Lower lobe of right lung (tissue), 2 donors: ENCODE measurements at regions not wholly inside any gene's neighbourhood (a gene's known extent, or its start where the extent isn't known, plus 50 kb on each side); places are given as distances from the start of the nearest gene placed in this dataset.

Experiments
- ATAC-seq, 2 donors: fragments of 200-7000 bp; cut with Tn5 transposase; one replicate each; pipeline ENCODE4 v1.9.1; 2020 to 2022; ENCODE audit warnings: mild to moderate bottlenecking in 2 of 2, moderate library complexity in 2 of 2
- DNase-seq: peaks from one replicate; pipeline ENCODE4 v3.0.0-alpha.2; 2020
- H3K27ac ChIP-seq: fragments of 200-600 bp; one replicate; pipeline ENCODE4 v1.8.0; 2022
- H3K27me3 ChIP-seq: fragments of 200-600 bp; one replicate; pipeline ENCODE4 v1.8.0; 2022; ENCODE audit warnings: low read depth
- H3K36me3 ChIP-seq: fragments of 200-600 bp; one replicate; pipeline ENCODE4 v1.8.0; 2022; ENCODE audit warnings: mild to moderate bottlenecking
- H3K4me1 ChIP-seq: fragments of 200-600 bp; one replicate; pipeline ENCODE4 v1.8.0; 2022
- H3K4me3 ChIP-seq: fragments of 200-600 bp; one replicate; pipeline ENCODE4 v1.8.0; 2022; ENCODE audit warnings: mild to moderate bottlenecking
- H3K9me3 ChIP-seq: fragments of 200-600 bp; one replicate; pipeline ENCODE4 v1.8.0; 2022
- intact Hi-C: fragments of 100-400 bp; cut with DNase I; formaldehyde crosslinking; loops from one replicate; pipeline ENCODE4 v1.11.0; 2022
- TF ChIP-seq, protein P1 (sequence below): fragments of 200-600 bp; IDR thresholded peaks from one replicate; pipeline ENCODE4 v1.8.0; 2022; ENCODE audit warnings: antibody characterized with exemption, mild to moderate bottlenecking
- donor health status: DM: no; HTN: yes; CAD: no; lungs with severe emphysema.

DNA sequence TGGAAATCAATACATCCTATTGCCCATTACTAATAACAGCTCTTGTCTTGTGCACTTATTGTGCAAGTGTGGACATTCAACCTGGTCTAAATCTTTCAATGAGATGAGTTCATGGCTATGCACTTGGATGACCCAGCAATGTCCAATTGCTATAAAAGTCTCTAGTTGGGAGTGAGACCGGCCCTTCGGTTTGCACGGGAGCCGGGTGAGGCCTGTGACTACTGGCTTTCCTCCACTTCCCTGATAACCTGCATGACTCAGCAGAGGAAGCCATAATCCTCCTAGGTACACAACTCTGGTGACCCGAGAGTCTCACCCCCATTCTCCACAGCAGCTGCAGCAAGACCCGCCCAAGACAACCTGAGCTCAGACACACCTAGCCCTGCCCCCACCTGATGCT is 135.9 kb upstream of the PAX6 start:
- ATAC-seq (no peak), DNase-seq (no peak)
- Histone ChIP-seq H3K9me3 (no peaks in the 10 kb centered on the region), H3K27ac (no peak overlapping the region), H3K4me3 (no peak overlapping the region), H3K36me3 (no peaks in the 10 kb centered on the region), H3K4me1 (no peaks in the 10 kb centered on the region), H3K27me3 (no peaks in the 10 kb centered on the region)
- TF ChIP-seq, protein P1, sequence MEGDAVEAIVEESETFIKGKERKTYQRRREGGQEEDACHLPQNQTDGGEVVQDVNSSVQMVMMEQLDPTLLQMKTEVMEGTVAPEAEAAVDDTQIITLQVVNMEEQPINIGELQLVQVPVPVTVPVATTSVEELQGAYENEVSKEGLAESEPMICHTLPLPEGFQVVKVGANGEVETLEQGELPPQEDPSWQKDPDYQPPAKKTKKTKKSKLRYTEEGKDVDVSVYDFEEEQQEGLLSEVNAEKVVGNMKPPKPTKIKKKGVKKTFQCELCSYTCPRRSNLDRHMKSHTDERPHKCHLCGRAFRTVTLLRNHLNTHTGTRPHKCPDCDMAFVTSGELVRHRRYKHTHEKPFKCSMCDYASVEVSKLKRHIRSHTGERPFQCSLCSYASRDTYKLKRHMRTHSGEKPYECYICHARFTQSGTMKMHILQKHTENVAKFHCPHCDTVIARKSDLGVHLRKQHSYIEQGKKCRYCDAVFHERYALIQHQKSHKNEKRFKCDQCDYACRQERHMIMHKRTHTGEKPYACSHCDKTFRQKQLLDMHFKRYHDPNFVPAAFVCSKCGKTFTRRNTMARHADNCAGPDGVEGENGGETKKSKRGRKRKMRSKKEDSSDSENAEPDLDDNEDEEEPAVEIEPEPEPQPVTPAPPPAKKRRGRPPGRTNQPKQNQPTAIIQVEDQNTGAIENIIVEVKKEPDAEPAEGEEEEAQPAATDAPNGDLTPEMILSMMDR = no peak
- intact Hi-C loops = no loop called here

DNA sequence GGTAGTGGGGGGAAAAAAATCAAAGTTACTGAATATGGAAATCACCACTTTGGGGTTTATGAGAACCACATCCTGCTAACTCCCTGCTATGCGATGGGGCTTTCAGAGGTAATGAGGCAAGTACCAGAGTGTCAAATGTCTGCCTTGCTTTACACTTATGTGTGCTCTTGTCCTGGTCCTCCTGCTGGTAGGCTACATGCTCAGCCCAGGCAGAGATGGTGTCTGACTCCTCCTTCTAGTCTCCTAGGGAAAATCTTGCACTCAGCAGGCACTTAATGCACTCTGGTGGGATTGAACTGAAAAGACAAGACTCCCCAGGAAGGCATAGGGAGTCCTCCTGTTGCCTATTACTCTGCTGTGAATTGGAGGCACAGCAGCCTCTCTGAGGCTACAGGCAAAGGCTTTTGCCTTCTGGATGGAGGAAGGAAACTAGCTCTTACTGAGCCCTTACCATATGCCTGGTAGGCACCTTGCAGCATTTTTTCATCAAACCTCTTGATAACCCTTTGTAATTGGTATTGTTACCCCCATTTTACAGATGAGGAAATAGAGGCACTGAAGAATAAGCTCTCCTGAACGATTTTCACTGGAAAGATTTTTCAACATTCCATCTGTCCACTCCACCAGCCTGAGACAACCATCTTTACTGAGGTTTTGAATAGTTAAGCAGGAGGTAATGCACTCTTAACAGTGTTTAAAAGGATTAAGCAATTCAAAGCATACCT is 132.1 kb upstream of the PAX6 start:
- Histone ChIP-seq H3K4me1 (no peaks in the 10 kb centered on the region), H3K27ac (no peak overlapping the region), H3K9me3 (no peaks in the 10 kb centered on the region), H3K36me3 (no peaks in the 10 kb centered on the region), H3K4me3 (no peak overlapping the region), H3K27me3 (no peaks in the 10 kb centered on the region)
- DNase-seq = no peak
- TF ChIP-seq, protein P1 = no peak
- ATAC-seq = no peak
- intact Hi-C loops = no loop called here

DNA sequence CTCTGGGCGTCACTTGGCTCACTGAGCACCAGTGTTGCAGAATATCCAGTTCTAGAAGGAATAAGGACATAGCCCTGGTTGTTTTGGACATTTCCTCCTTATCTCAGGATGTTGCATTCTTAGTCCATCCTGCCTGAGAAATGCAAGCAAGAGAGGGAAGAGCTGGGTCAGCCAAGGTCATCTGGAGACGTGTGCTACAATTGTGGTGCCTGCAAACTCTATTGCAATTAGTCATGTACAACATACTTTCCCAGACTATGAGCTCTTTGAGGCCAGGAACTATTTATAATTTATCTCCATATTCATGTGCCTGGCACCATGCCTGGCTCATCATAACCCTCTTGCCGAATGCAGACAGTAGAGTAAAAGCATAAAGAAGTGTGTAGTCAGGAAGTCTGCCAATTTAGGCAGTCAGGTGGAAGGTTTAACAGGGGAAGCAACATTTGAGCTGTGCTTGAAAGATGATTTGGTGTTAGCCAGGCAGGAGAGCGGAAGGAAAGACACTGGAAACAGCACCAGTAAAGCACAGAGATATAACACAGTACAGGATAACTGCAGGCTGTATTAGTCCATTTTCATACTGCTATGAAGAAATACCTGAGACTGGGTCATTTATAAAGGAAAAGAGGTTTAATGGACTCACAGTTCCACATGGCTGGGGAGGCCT is 129.4 kb upstream of the PAX6 start:
- intact Hi-C loops = no loop called here
- ATAC-seq (no peak), DNase-seq (no peak)
- H3K9me3 ChIP-seq = no peaks in the 10 kb centered on the region
- H3K27me3 ChIP-seq = no peaks in the 10 kb centered on the region
- no peaks in the 10 kb centered on the region for H3K4me1 ChIP-seq
- no peaks in the 10 kb centered on the region for H3K36me3 ChIP-seq
- no peak overlapping the region for H3K27ac ChIP-seq
- no peak overlapping the region for H3K4me3 ChIP-seq
- TF ChIP-seq, protein P1 = no peak

DNA sequence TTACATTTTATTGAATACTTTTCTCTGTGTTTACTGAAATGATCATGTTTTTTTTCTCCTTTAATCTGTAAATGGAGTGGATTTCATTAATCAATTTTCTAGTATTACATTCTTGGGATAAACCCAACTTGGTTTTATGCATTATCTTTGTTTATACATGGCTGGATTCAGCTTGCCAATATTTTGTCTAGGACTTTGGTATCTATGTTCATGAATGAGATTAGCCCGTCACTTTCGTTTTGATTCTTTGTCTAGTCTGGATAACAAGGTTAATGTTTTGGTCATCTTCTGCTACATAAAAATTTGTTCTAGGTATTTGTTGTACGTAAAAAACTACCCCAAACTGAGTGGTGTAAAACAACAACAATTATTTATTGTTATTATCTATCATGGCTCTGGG is 127.9 kb upstream of the PAX6 start:
- Histone ChIP-seq H3K4me3 (no peak overlapping the region), H3K9me3 (no peaks in the 10 kb centered on the region), H3K4me1 (no peaks in the 10 kb centered on the region), H3K36me3 (no peaks in the 10 kb centered on the region), H3K27ac (no peak overlapping the region), H3K27me3 (peaks cover 8% of the 10 kb centered on the region)
- TF ChIP-seq, protein P1 = no peak
- intact Hi-C loops = no loop called here
- ATAC-seq (no peak), DNase-seq (no peak)

DNA sequence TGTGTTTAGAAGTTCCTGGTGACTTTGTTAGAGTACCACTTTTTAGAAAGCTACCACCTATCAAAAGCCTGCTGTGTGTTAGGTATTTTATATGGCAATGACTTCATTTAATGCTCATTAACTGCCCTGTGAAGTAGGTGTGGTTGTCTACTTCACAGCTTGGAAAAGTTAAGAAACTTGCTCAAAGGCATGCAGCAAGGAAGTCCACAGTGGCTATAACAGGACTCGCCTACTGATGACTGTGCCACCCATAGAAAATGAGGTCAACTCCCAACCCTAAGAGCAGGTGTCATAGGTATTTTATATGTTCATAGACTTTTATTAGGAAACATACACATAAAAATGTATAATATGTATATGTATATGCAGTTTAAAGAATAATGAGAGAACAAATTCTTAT is 125.2 kb upstream of the PAX6 start:
- H3K4me1 ChIP-seq = no peaks in the 10 kb centered on the region
- DNase-seq = no peak
- intact Hi-C loops = no loop called here
- no peaks in the 10 kb centered on the region for H3K9me3 ChIP-seq
- TF ChIP-seq, protein P1 = no peak
- H3K27ac ChIP-seq = no peak overlapping the region
- no peak overlapping the region for H3K4me3 ChIP-seq
- ATAC-seq = no peak
- peaks cover 25% of the 10 kb centered on the region for H3K27me3 ChIP-seq
- no peaks in the 10 kb centered on the region for H3K36me3 ChIP-seq
